HepG2 (cell line): ENCODE measurements at regions not wholly inside any gene's neighbourhood (a gene's known extent, or its start where the extent isn't known, plus 50 kb on each side); places are given as distances from the start of the nearest gene placed in this dataset.

ENCODE experiments used
- ATAC-seq: fragments of 200-7000 bp; cut with Tn5 transposase; 3 replicates; pipeline ENCODE4 v1.9.1; 2020; ENCODE audit warnings: mild to moderate bottlenecking, moderate library complexity
- BruUV-seq: library from RNA; stranded (reverse); fragments of 400-500 nt; replicated peaks from 2 replicates; lab custom pipeline; 2021; lab: Mats Ljungman, UMichigan
- CTCF ChIA-PET: fragments of 300-600 bp; formaldehyde crosslinking; extraction: SDS; loops from one replicate; lab custom pipeline; 2021; ENCODE audit warnings: low total read pairs, inconsistent platforms, low intra/inter-chr PET ratio; lab: Yijun Ruan, JAX
- POLR2A ChIA-PET: fragments of 350-600 bp; sonication (Branson Sonifier 250); formaldehyde crosslinking; loops from one replicate; lab custom pipeline; 2020; ENCODE audit warnings: antibody characterized with exemption, inconsistent platforms; lab: Yijun Ruan, JAX
- DNase-seq: peaks from one replicate; pipeline ENCODE4 v3.0.0-alpha.2; 2015; ENCODE audit warnings: low spot score
- FAIRE-seq: peaks from 3 replicates; lab custom pipeline; 2011; peaks lifted over from hg19 to GRCh38; lab: Jason Lieb, UNC
- H2AFZ ChIP-seq: one replicate; pipeline ENCODE4 v1.6.1; 2011; ENCODE audit warnings: low read length, inconsistent platforms
- H3K27ac ChIP-seq: fragments of 300-600 bp; 3 replicates; pipeline ENCODE4 v1.8.0; 2011; ENCODE audit warnings: mixed run types, mild to moderate bottlenecking, mixed read lengths, low read length, inconsistent platforms; ENCODE audit not compliant: insufficient read depth; ENCODE audit errors: extremely low read length
- H3K27me3 ChIP-seq, 2 experiments: fragments of 200-600 bp in 1 of 2; 2 replicates in 1 of 2; 3 replicates in 1 of 2; pipeline versions ENCODE4 v1.6.0 to v1.8.0; 2011; ENCODE audit warnings: low read length in 2 of 2, mild to moderate bottlenecking in 2 of 2, moderate library complexity in 2 of 2, inconsistent platforms in 1 of 2; ENCODE audit not compliant: insufficient read depth in 2 of 2, control insufficient read depth in 1 of 2
- H3K36me3 ChIP-seq, 2 experiments: fragments of 200-600 bp in 1 of 2; replicated peaks in 1 of 2; 2 replicates in 1 of 2; 3 replicates in 1 of 2; pipeline versions ENCODE4 v1.5.1 to v1.8.0; 2011; ENCODE audit warnings: low read length in 2 of 2, inconsistent platforms in 1 of 2; ENCODE audit not compliant: insufficient read depth in 2 of 2, control insufficient read depth in 1 of 2
- H3K4me1 ChIP-seq: 2 replicates; pipeline ENCODE4 v1.5.1; 2012; ENCODE audit warnings: low read length, inconsistent platforms; ENCODE audit not compliant: insufficient read depth
- H3K4me2 ChIP-seq: 2 replicates; pipeline ENCODE4 v1.6.0; 2011; ENCODE audit warnings: low read depth, low read length, inconsistent platforms
- H3K4me3 ChIP-seq, 3 experiments: fragments of 200-600 bp in 1 of 3; sonication (generic), shearing (Covaris generic) in 1 of 3; replicated peaks in 1 of 3; 2 replicates each; pipeline ENCODE4 v1.5.1; 2011 to 2016; ENCODE audit warnings: low read length in 3 of 3, inconsistent platforms in 2 of 3, low read depth in 2 of 3, mild to moderate bottlenecking in 2 of 3, control low read depth in 1 of 3, mixed read lengths in 1 of 3; ENCODE audit not compliant: insufficient read depth in 1 of 3
- H3K79me2 ChIP-seq: one replicate; pipeline ENCODE4 v1.6.1; 2011; ENCODE audit warnings: low read length, inconsistent platforms; ENCODE audit not compliant: insufficient read depth
- H3K9ac ChIP-seq: 2 replicates; pipeline ENCODE4 v1.6.0; 2011; ENCODE audit warnings: mild to moderate bottlenecking, low read depth, low read length, inconsistent platforms; ENCODE audit not compliant: insufficient read depth
- H3K9me3 ChIP-seq: 2 replicates; pipeline ENCODE4 v1.5.1; 2012; ENCODE audit warnings: mild to moderate bottlenecking, low read length
- H4K20me1 ChIP-seq: 2 replicates; pipeline ENCODE4 v1.6.0; 2011; ENCODE audit warnings: inconsistent platforms, mild to moderate bottlenecking, low read length, moderate library complexity; ENCODE audit not compliant: insufficient read depth
- ZKSCAN8 ChIP-seq: IDR thresholded peaks from 2 replicates; pipeline ENCODE4 v1.6.1; 2016; ENCODE audit warnings: borderline replicate concordance, missing genetic modification reagents, missing compliant biosample characterization
- ZNF30 ChIP-seq: sonication (generic); formaldehyde crosslinking; IDR thresholded peaks from 2 replicates; pipeline ENCODE4 v1.5.0; 2020; ENCODE audit warnings: mild to moderate bottlenecking, missing genetic modification reagents
- ZNF549 ChIP-seq: sonication (generic); formaldehyde crosslinking; IDR thresholded peaks from 2 replicates; pipeline ENCODE4 v1.5.0; 2020; ENCODE audit warnings: missing genetic modification reagents
- ZNF652 ChIP-seq: IDR thresholded peaks from 2 replicates; pipeline ENCODE4 v1.6.1; 2016; ENCODE audit warnings: low read depth, borderline replicate concordance
- ZSCAN25 ChIP-seq: sonication (generic); formaldehyde crosslinking; IDR thresholded peaks from 2 replicates; pipeline ENCODE4 v1.8.0; 2022; ENCODE audit warnings: mild to moderate bottlenecking, missing genetic modification reagents
- WGBS: methylation state at CpG from one replicate; pipeline ENCODE4 v1.1.6; 2017; ENCODE audit warnings: low lambda C conversion rate; 5-methylcytosine and 5-hydroxymethylcytosine counted together
- in situ Hi-C: cut with HindIII; loops from 2 replicates; pipeline ENCODE4 v1.10.0; 2017; ENCODE audit warnings: low pct_unique_long_range_greater_than_20kb; ENCODE audit not compliant: extremely low pct_ligation_motif_present
- intact Hi-C: fragments of 100-400 bp; cut with micrococcal nuclease; formaldehyde crosslinking; loops from one replicate; pipeline ENCODE4 v1.10.0; 2022; ENCODE audit not compliant: unreplicated experiment
- TF ChIP-seq, protein P1 (sequence below): sonication (generic); formaldehyde crosslinking; IDR thresholded peaks from 2 replicates; pipeline ENCODE4 v1.4.0; 2020; ENCODE audit warnings: mild to moderate bottlenecking, missing genetic modification reagents
- TF ChIP-seq, protein P2 (sequence below): sonication (generic); formaldehyde crosslinking; IDR thresholded peaks from 2 replicates; pipeline ENCODE4 v1.4.0; 2020; ENCODE audit warnings: mild to moderate bottlenecking, low read depth, missing genetic modification reagents

DNA sequence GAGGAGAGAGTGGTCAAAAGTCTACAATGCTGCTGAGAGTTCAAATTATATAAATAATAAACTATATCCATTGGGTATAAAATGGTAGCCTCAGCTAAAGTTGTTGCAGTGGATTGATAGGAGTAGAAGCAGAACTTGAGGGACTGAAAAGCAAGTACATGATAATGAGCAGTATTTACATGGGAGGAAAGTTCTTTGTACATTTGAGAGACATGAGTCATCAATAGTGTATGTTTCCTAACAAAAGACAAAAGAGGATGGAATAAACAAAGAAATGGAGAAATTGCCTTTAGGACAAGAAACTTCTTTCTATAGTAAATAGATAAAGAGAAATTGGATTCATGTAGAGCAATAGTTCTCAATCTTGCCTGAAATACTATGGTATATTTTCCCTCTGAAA lies 110.0 kb upstream of the PLSCR5 start (continued):
- TF ChIP-seq, protein P1, sequence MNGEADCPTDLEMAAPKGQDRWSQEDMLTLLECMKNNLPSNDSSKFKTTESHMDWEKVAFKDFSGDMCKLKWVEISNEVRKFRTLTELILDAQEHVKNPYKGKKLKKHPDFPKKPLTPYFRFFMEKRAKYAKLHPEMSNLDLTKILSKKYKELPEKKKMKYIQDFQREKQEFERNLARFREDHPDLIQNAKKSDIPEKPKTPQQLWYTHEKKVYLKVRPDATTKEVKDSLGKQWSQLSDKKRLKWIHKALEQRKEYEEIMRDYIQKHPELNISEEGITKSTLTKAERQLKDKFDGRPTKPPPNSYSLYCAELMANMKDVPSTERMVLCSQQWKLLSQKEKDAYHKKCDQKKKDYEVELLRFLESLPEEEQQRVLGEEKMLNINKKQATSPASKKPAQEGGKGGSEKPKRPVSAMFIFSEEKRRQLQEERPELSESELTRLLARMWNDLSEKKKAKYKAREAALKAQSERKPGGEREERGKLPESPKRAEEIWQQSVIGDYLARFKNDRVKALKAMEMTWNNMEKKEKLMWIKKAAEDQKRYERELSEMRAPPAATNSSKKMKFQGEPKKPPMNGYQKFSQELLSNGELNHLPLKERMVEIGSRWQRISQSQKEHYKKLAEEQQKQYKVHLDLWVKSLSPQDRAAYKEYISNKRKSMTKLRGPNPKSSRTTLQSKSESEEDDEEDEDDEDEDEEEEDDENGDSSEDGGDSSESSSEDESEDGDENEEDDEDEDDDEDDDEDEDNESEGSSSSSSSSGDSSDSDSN (CRISPR knock-in tag), result no peak
- TF ChIP-seq ZNF549 (CRISPR knock-in tag), result no peak

DNA sequence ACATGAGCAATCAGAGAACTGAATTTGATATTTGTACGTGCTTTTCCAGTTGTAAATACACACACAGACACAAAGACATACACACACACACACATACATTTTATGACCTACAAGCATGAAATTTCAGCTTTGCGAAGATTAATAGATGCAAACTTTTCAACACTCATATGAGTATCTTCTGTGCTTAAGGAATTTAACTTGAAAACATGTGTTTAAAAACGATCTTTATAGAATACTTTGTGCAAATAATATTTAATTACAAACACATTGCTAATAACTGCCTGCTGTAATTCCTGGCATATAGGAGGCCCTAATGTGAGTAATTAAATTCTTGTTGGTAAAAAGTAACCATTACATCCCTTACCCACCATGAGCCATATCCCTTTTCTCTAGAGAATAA lies 107.7 kb upstream of the PLSCR5 start:
- no peak overlapping the region for H3K4me2 ChIP-seq
- ChIA-PET POLR2A (no interaction called here), CTCF (no interaction called here)
- H3K9me3 ChIP-seq, result no peaks in the 10 kb centered on the region
- no peak for ATAC-seq
- no peak for FAIRE-seq
- H3K9ac ChIP-seq, result no peak overlapping the region
- TF ChIP-seq ZKSCAN8 (no peak), ZNF30 (no peak), ZSCAN25 (no peak), ZNF652 (CRISPR knock-in tag) (no peak)
- TF ChIP-seq, protein P2, sequence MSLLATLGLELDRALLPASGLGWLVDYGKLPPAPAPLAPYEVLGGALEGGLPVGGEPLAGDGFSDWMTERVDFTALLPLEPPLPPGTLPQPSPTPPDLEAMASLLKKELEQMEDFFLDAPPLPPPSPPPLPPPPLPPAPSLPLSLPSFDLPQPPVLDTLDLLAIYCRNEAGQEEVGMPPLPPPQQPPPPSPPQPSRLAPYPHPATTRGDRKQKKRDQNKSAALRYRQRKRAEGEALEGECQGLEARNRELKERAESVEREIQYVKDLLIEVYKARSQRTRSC, result no peak
- in situ Hi-C loops (no loop called here), intact Hi-C loops (no loop called here)
- H3K4me1 ChIP-seq, result no peaks in the 10 kb centered on the region
- H3K36me3 ChIP-seq, result no peaks in the 10 kb centered on the region
- H3K27ac ChIP-seq, result no peak overlapping the region
- DNase-seq, result no peak
- no peak overlapping the region for H2AFZ ChIP-seq
- no peaks in the 10 kb centered on the region for H3K79me2 ChIP-seq
- no peaks in the 10 kb centered on the region for H4K20me1 ChIP-seq
- no peak overlapping the region for H3K4me3 ChIP-seq
- BruUV-seq, result no TSS peak
- no peaks in the 10 kb centered on the region for H3K27me3 ChIP-seq
- WGBS, result 29% methylated on average over 3 of the region's 3 CpGs
